ENCODE measurements at regions not wholly inside any gene's neighbourhood (a gene's known extent, or its start where the extent isn't known, plus 50 kb on each side); places are given as distances from the start of the nearest gene placed in this dataset.
"Not testable (repeated sequence)": the region's sequence is repeated elsewhere in the genome, so short reads cannot be mapped to it uniquely, and the experiment has no call there.

DNA sequence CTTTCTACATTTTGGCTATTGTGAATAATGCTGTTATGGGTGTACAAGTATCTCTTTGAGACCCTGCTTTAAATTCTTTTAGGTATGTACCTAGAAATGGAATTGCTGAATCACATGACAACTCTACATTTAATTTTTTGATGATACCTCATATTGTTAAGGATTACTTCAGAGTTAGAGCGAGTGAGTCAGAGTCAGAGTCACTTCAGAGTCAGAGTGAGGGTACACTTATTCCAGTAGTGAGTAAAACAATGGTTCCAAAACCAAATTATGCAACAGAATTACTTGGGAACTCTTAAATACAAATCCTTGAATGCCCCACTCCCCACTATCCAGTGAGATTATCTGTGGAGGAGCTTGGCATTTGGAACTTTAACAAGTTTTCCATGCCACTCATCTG is 50.3 kb upstream of the SNRK start:
- no peak for DNase-seq (ENCODE audit: low read depth in 2 of 2)

DNA sequence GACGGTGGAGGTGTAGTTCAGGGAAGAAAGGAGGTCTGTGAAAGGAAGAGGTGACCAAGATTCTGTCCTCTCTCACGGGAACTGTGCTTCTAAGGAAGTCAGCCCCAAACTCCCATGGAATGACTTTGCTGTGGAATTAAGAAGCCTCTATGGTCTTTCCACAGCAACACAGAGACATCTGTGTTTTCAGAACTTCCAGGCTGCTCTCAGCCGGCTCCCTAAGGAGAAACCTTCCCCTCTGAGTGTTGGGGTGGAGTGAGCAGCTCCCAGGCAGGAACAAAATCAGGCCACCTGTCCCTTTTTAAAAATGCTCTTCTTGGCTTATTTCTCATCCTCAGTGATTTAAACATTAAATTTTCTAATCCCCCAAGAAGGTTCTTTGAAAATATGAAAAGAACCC is 53.3 kb upstream of the SNRK start:
- no peak for DNase-seq (ENCODE audit: low read depth in 2 of 2)

DNA sequence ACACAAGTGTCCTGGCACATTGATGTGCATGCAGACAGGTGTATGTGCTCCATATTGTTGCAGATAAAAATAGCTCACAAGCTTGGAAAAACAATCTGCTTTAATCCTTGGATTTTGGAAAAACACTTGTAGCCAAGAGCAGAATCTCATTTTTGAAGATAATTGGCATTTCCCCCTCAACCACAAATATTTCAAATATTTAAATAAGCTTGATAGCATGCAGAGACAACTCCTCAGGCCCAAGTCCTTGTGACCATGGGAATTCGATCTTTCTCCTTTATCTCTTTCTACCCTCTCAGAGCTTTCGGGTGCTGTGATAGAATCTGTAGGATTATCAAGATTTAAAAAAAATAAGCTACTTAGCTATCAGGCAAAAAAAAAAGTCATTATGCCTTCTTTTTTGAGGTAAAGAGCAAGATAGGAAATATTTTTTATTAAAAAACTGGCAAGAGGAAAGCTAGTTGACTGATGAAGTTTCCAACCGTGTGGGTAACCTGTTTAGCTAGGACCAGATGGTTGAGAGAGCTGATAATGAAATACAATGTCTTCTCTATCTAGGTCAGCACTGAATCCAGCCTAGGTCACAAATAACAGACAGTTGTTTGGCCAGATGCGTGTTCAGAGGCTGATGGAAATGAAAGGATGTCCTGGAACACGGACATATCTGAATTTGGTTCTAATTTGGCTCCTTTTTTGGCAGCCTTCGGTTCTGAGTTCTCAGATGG is 54.9 kb upstream of the SNRK start:
- DNase-seq (ENCODE audit: low read depth in 2 of 2): no peak

DNA sequence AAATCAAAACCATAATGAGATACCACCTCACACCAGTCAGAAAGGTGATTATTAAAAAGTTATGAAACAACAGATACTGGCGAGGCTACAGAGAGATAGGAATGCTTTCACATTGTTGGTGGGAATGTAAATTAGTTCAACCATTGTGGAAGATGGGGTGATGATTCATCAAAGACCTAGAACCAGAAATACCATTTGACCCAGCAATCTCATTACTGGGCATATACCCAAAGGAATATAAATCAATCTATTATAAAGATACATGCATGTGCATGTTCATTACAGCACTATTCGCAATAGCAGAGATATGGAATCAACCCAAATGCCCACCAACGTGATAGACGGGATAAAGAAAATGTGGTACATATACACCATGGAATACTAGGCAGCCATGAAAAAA is 56.5 kb upstream of the SNRK start:
- not testable (repeated sequence) for DNase-seq (ENCODE audit: low read depth in 2 of 2)

DNA sequence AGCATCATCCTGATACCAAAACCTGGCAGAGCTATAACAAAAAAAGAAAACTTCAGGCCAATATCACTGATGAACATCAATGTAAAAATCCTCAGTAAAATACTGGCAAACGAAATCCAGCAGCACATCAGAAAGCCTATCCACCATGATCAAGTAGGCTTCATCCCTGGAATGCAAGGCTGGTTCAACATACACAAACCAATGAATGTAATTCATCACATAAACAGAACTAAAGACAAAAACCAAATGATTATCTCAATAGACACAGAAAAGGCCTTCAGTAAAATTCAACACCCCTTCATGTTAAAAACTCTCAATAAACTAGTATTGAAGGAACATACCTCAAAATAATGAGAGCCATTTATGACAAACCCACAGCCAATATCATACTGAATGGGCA is 58.7 kb upstream of the SNRK start:
- DNase-seq (ENCODE audit: low read depth in 2 of 2): not testable (repeated sequence)

DNA sequence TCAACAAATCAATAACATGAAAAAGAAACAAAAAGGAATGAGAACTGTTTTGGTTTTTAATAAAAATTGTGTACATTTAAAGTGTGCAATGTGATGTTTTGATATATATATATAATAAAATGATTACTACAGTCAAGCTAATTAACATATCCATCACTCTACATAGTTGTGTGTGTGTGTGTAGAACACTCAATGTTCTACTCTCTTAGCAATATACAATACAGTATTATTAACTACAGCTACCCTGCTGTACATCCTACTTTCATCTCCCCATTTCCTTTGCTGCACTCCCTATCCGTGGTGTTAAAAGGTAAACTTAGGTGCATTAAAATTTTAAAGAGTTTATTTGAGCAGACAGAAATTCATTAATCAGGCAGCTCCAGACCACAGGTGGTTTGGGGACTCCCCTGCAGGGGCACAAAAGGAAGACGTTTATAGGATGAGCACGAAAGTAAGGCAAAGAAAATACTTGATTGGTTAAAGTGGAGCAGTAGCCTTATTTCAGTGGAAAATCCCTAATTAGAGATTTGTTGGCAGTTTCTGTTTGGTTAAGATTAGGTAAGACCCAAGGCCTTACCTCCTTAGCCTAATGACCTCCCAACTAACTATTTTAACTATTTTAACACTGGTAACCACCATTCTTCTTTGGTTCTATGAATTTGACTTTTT is 61.8 kb upstream of the SNRK start:
- no peak for DNase-seq (ENCODE audit: low read depth in 2 of 2)

DNA sequence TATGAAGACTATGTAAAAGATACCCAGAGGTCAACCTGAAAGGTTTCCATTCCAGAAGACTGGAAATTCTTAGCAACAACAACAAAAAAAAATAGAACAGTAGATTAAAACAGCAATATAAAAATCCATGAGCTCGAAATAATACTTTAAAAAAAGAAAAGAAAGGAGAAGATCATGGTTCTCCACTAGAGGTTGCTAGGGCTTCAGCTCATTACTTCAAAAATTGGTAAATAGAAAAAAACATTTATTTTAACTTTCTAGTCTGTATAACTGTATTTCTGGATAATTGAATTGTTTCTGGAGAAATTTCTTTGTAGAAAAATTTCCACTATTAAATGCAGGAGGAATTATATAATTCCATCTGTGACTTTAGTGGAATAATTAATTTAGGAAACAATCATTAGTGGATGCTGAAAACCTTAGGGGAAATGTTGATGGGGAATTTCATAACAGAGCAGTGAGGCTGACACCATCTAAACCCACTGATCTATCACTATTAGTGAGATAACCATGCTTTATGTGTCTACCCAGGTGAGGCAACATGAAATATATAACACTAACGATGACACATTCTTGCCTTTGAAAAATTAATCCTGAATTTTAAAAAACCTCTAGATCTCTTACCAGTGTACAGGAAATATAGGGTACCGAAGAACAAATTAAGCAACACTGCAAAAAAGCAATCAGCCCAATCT is 62.5 kb upstream of the SNRK start:
- DNase-seq (ENCODE audit: low read depth in 2 of 2): no peak

DNA sequence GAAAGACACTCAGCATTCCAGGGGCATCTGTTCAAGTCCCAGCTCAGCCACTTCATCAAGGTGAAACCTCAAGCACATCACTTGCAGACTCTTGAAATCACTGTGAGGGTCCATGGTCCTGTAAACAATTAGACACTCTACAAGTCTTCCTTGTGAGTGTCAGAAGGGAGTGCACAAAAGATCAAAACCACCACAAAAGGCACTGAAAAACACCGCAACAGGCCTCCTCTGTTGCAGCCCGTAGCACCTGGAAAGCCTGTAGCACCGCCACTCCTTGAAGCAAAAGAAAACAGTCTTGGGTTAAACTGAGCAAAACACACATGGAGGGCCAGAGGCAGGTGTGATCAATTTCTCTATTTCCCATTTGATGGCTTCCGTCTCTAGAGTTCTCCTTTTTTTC is 63.8 kb upstream of the SNRK start:
- no peak for DNase-seq (ENCODE audit: low read depth in 2 of 2)

DNA sequence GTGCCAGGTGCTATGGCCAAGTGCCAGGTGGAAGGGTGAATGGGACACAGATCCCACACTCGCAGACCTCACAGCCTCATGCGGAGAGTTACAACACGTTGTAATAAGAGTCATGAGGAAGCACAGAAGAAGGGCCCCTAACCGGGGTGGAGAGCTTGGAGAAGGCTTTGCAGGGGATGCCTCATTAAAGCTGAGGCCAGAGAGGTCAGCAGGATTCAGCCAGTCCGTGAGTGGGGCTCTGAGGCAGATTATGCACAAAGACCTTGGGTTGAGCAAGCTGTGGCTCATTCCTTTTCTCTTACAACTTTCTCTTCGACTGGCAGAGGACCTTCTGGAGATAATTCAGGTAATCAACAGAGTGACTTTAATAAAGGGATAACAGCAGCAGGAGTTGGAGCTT is 65.3 kb upstream of the SNRK start:
- no peak for DNase-seq (ENCODE audit: low read depth in 2 of 2)

DNA sequence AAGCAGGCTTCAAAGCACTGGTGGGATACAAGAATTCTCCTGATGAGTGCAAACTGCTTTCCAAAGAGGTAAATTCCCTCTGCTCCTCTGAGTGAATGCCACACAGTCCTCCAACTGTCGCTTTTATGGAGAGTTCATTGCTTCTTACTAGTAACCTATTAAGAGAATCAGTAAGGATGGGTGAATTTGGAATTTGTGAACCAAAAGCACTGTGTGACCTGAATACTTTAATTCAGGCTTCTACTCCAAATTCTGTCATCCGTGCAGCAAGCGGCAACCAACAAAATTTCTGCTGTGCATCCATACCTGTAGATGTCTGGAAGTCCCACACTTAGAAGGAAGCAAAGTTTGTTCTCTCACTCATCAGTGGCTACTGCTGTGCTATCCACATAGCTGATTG is 66.7 kb upstream of the SNRK start:
- no peak for DNase-seq (ENCODE audit: low read depth in 2 of 2)

DNA sequence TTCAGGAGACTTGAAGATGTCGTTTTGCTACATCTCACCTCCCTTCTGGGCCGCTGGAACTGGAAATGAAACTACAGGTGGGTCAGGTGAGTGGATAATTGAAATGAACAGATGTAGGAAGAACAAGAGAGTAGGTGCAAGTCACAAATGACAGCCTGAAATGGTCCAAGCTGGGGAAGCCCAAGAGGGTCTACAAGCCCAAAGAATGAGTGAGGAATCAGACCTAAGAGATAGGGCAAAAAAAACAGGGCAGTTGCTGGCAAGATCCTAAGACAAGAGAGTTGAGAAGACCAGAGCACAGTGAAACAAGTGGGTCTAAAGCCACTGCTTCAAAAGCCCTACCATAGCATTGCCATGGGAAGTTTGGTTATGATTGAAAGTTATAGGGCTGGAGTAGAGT is 67.4 kb upstream of the SNRK start:
- DNase-seq (ENCODE audit: low read depth in 2 of 2): no peak

DNA sequence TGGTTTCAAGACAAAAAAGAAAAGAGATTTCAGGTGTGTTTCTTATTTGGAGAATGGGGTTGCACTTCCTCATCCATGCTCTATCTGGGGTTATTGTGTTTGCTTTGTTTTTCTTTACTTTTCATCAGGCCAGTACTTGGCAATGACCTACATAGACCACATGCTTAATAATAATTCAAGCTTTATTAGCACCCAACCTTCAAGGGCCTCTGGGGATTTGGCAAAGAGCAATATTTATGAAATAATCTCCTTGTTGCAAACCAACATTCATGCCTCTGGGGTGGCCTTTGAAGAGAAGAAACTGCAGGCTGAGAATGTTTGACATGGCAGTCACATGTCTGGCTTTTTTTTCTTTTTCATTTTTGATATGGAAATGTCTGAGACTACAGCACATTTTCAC is 68.2 kb upstream of the SNRK start:
- no peak for DNase-seq (ENCODE audit: low read depth in 2 of 2)

DNA sequence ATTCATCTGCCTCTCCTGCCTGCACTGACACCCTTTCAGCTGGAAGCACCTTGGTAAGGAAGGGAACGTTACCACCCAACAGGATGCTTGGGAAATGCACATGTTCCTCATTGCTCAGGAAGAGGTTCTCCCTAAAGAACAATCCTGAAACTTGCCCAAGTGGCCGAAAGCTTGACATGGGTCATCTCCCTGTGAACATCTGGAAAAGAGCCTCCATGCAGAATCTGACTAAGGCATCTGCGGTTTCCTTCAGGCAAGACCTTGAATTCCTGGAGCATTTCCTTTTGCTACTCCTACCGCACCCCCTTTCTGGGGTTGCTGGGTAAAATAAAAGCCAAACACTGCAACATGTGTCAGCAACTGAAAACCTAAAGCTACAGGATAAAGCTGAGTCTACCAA is 68.7 kb upstream of the SNRK start:
- no peak for DNase-seq (ENCODE audit: low read depth in 2 of 2)

DNA sequence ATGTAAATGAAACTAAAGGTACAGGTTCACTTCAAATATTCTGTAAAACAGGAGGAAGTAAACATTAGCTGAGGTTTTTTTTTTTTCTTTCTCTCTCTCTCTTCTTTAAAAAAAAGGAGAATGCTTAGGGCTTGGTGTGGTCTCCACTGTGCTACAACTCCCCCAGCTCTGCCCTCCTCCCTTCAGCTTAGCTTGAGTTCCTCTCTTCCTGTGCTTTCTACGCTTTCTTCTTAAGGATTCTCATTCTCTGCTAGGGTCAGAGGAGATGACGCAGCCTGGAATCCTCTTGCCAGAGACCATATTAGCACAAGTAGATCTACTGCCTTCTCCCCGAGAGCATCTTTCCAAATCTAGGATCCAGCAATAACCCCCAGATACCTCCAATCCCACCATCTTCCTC is 69.1 kb upstream of the SNRK start:
- DNase-seq (ENCODE audit: low read depth in 2 of 2): no peak

DNA sequence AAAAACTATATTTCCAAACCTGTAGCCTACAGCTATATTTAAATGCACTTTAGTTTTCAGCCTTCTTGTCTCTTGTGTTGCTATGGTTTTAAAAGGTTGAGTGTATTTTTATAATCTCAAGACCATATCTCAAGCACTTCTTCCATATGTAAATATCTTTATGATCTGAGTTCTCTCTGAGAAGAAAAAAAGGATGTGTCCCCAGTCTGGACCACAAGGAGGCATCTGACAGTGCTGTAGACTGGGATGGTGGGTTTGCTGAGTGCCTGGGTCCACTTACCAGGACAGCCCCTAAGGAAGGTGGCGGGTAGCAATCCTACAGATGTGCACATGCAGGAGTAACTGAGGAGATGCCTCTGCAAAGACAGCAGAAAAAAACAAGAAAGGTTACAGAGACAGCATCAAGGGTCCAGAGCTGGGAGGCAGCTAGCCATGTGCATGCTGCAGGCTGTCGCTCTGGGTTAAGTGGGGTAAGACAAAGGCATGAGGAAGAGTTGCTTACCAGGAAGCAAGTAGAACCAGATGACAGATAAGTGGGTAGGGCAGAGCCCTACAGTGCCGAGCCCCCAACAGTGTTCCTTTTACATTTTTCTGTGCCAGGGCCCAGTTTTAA is 70.6 kb upstream of the SNRK start:
- no peak for DNase-seq (ENCODE audit: low read depth in 2 of 2)

DNA sequence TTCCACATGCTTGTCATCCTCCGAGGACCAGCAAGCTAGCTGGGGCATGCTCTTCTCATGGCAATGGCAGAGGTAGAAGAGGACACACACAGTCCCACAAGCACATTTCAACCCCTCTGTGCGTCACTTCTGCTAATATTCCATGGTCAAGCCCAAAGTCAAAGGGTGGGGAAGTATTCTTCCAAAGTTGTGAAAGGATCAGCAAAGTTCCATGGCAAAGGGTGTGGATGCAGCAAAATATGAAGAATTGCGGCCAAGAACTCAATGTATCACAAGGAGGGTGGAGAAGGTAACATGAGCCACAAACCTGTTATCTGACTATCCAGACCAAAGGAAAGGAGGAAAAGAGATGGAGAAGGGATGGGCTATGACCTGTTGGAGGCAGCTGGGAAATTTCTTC is 71.2 kb upstream of the SNRK start:
- DNase-seq (ENCODE audit: low read depth in 2 of 2): no peak

DNA sequence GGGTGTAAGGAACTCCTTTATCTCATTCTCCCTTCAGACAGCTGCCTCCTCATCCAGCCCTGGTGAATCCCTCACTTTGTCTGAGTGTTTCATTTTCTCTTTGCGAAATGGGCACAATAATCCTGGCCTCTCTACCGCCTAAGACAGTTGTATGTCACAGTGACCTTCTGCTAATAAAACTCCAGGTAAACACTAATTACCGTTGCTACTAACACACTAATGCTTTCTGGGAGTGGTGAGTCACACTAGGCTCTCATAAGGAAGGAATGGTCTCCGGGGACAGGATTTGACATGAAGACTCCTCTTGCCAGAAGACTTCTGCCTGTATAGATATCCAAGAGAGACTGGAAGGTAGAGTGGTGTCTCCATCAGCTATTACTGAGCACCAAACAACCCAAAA is 71.7 kb upstream of the SNRK start:
- no peak for DNase-seq (ENCODE audit: low read depth in 2 of 2)

DNA sequence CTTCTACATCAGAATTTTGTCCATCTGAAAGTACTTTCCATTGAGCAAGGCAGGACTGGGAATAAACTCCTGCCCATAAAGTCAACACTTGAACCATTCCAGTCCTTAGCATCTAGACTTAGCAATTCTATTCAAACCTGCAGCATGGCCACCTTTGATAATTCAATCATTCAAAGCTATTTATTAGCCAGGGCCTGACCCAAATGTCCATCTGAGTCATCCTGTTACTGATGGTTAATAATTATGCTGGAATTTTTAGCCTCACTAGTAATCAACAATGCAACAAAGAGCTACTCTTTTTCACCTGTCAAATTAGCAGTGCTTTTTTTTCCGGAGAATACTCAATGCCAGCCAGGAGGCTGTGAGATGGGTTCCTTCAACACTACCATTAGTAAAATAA is 72.7 kb upstream of the SNRK start:
- DNase-seq (ENCODE audit: low read depth in 2 of 2): no peak

DNA sequence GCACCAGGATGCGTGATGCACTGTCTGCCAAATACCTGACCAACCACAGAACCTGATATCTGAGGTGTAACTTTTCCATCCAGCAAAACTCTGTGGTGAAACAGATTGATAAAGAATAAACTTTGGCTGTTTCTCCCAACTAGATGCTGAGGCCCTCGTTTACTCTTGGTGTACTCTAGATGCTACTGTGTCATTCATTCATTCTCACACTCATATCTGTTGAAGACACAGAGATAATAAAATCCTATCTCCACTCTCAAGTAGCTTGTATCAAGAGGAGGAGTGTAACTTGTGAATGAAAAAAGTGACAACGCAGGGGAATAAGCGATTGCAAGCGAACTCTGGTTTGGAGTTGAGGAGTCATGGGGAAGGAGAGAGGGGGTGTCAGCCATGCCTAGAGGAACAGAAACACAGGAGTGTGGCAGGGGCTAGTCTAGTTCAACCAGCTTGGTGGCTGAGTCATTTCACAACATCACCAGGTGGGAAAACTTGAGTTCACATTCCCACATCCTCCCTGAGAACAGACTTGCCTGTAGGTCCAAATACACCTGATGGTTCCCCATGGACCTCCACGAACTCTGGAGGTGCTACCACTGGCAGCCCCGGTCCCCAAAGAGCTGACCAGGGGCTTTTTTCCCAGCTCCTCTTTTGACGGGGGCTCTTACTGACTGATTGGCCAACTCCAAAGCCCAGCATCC is 73.3 kb upstream of the SNRK start:
- no peak for DNase-seq (ENCODE audit: low read depth in 2 of 2)

DNA sequence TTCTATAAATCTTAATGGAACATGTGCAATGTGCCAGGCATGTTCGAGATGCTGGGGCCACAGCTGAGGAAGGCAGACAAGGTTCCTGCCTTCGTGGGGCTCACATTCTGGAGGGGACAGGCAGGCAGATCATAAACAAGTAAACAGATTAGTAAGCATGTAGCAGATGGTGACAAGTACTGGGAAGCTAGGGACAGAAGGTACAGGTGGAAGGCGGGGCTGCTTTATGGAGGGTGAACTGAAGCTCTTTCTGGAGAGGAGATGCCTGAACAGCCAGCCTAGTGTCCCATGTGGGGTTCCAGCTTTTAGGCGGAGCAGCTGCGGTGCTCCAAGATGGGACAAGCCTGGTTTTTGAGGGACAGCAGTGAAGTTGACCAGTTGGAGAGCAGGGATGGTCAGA is 74.7 kb upstream of the SNRK start:
- DNase-seq (ENCODE audit: low read depth in 2 of 2): no peak

DNA sequence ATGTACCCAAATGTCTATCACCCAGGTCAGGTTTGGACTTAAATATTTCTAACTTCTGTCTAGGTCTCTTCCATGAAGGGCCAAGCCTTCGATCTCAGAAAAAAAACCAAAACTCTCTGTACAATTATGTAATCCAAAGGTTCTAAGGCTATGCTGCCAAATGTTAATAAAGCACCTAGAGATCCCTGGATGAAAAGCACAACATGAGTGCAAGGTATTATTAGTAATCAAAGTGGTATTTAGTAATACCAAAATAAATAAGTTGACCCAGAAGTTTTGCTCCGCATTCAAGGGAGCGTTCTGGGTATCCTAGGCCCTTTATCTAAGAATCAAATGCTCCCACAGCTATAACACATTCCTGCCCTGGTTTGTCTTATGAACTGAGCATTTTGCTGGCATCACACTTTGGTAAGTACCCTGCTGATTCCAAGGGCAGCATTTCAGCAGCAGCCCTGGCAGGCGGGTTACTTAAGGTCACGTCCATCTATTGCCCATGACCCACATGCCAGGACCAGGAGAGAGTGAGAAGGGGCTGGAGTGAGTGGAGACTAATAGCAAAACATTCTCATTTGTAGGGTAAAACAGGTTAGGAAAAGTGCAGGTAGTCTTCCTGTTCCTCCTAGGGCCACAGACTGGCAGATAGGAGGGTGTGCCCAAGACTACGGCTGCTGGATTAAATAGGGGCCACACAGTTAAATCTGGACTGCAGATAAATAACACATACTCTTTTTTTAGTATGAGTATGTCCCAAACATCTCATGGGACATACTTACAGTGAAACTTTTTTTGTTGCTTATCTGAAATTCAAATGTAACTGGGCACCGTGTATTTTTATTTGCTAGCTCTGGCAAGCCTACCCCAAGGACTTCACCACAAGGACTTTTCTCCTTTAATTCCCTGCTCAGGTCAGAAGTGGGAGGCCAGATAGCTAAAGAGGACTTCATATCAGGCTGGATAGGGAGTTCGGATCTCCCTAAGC is 76.0 kb upstream of the SNRK start:
- DNase-seq (ENCODE audit: low read depth in 2 of 2): no peak

Measured in stimulated activated CD8-positive, alpha-beta memory T cell treated with anti-CD3 and anti-CD28 coated beads, Interleukin-15, amount 100 ng/mL, for 48 hours (primary cell).